GM12874 (cell line): ENCODE measurements at regions not wholly inside any gene's neighbourhood (a gene's known extent, or its start where the extent isn't known, plus 50 kb on each side); places are given as distances from the start of the nearest gene placed in this dataset.

Source experiments
- TF ChIP-seq, protein P1 (sequence below): IDR thresholded peaks from 2 replicates; pipeline ENCODE4 v1.5.1; 2011; ENCODE audit warnings: low read depth, mild to moderate bottlenecking, control low read depth, low read length, moderate library complexity; ENCODE audit not compliant: insufficient read depth

DNA sequence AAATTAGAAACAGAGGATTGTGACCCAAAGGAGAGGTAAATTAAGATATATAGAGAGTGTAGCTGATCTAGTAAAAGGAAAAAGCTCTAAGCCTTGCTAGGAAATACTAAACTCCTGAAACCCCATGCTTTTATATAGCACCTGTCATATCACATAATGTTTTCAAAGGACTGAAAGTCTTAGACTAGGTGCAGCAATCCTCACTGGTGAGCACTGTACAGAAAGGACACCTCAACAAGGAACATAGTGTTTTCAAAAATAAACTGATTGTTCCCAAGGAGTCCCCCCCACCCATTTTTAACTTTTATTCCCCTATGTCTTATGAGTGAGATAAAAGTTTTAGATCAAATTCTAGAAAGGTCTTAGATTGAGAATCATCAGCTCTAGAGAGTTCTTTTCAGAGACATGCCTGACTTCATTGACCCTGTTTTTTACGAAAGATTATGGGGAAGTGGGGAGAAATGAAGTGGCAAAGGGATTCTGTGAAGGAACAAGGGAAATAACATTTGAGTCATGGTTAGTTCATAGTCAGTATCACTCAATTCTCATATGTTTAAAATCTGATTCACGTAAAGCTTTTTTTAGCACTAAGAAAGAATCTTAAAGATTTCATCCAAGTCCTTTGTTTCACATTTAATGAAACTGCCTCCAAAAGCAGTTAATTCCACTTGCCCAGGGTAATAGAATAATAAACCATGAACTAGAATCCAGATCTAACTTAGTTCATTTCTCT is 166.4 kb downstream of the CYB561 start:
- TF ChIP-seq, protein P1, sequence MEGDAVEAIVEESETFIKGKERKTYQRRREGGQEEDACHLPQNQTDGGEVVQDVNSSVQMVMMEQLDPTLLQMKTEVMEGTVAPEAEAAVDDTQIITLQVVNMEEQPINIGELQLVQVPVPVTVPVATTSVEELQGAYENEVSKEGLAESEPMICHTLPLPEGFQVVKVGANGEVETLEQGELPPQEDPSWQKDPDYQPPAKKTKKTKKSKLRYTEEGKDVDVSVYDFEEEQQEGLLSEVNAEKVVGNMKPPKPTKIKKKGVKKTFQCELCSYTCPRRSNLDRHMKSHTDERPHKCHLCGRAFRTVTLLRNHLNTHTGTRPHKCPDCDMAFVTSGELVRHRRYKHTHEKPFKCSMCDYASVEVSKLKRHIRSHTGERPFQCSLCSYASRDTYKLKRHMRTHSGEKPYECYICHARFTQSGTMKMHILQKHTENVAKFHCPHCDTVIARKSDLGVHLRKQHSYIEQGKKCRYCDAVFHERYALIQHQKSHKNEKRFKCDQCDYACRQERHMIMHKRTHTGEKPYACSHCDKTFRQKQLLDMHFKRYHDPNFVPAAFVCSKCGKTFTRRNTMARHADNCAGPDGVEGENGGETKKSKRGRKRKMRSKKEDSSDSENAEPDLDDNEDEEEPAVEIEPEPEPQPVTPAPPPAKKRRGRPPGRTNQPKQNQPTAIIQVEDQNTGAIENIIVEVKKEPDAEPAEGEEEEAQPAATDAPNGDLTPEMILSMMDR, result no peak

DNA sequence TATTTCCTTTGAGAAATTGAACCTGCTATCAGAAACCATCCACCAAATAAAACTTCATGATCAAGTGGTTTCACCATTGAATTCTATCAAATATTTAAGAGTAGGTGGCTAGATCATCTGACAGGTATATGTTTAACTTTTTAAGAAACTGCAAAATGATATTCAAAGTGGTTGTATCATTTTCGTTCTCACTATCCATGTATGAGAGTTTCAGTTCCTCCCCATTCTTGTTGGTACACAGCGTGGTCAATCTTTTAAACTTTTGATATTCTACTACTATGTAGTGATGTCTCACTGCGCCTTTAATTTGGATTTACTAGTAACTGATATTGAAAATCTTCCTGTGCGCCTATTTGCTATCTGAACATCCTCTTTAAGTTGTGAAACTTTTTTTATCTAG is 163.7 kb downstream of the CYB561 start:
- TF ChIP-seq, protein P1, result no peak

DNA sequence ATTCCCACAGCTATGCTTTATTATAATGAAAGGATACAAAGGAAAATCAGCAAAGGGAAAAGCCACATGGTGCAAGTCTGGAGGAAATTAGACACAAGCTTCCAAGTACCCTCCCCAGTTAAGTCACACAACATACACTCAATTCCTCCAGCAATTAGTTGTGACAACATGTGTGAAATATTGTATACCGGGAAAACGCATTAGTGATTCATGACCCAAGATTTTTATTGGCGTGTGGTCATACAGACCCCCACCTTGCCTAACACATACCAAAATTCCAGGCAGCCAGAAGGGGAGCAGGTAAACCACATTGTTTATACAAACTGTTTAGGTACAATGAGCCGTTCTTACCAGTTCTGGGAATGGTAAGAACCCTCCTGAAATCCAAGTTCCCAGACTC is 160.6 kb downstream of the CYB561 start:
- TF ChIP-seq, protein P1, result no peak

DNA sequence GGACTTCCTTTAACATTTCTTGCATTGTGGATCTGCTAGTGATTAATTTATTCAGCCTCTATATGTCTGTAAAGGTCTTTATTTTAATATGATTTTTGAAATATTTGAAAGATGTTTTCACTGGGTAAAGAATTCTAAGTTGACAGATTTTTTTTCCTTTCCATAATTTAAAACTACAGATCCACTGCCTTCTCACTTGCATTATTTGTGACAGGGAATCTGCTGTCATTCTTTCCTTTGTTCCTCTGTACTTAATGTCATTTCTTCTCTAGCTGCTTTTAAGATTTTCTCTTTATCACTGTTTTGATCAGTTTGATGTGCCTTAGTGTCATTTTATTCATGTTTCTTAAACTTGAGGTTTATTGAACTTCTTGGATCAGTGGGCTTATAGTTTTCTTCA is 159.9 kb downstream of the CYB561 start:
- TF ChIP-seq, protein P1, result no peak

DNA sequence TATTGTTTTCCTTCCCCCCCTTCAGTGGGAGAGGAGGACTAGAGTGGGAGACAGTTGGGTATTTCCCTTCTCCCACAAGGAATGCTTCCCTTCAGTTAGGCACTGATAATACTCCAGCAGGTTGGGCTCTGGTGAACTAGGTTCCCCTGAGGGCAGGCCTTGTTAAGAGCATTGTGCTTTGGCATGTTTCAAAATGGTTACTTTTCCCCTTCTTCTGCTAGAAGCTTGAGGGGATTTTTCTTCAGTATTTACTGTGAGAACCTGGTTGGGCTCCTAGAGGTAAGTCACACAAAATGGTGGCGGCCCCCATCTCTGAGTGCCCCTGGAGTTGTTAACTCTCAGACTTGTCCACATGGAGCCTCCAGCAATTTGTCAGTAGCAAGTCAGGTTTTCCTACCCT is 156.2 kb downstream of the CYB561 start:
- TF ChIP-seq, protein P1, result no peak

DNA sequence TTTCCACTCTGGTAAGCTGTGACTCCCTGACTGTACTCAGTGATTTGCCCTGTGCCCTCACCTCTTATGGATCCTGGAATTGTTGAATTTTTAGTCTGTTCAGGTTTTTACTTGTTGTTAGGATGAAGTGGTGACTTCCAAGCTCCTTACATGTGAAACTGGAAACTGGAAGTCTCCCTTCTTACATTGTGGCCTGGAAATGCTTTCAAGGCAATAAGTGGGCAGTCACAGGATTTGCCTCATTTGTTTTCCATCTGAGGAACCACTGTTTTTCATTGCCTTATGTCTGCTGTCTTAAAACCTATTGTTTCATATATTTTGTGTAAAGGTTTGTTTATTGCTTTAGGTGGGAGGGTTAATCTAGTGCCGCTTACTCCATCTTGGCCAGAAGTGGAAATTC is 155.8 kb downstream of the CYB561 start:
- TF ChIP-seq, protein P1, result no peak

DNA sequence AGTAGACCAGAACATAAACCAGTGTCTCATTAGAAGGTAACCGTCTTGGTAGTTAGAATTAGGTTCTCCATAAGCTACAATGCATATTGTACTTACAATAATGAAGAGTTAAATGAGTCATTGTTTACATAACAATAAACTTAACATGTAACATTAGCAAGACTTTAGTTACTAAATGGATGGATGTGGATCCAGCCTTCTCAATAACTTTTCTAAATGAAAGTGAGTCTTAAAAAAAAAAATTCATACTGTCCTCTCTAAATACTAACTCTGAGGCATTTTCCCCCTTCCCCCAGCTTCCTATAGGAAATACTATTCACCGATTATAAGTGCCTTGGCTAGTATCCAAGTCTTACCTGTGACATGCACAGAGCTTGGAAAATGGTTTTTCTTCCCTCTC is 155.3 kb downstream of the CYB561 start:
- TF ChIP-seq, protein P1, result no peak
